SU-DHL-6 (cell line): ENCODE measurements at regions not wholly inside any gene's neighbourhood (a gene's known extent, or its start where the extent isn't known, plus 50 kb on each side); places are given as distances from the start of the nearest gene placed in this dataset.
A peak's percentile ranks its signal among the peaks of the same experiment; 100 is the strongest.
"Not testable (repeated sequence)": the region's sequence is repeated elsewhere in the genome, so short reads cannot be mapped to it uniquely, and the experiment has no call there.

Experiments used
- H2AFZ ChIP-seq: fragments of 200-600 bp; sonication (generic); 2 replicates; pipeline ENCODE4 v1.6.1; 2014; ENCODE audit warnings: low read depth, mild to moderate bottlenecking, moderate library complexity, mixed read lengths, antibody characterized with exemption, low read length; ENCODE audit not compliant: severe bottlenecking
- H3F3A ChIP-seq: fragments of 200-600 bp; shearing (Covaris generic); 2 replicates; pipeline ENCODE4 v1.6.0; 2016; ENCODE audit warnings: antibody characterized with exemption, mild to moderate bottlenecking; ENCODE audit not compliant: insufficient read depth
- H3K27ac ChIP-seq: fragments of 200-600 bp; sonication (generic); 2 replicates; pipeline ENCODE4 v1.5.1; 2016; ENCODE audit warnings: low read depth, mild to moderate bottlenecking, low read length, moderate library complexity, mixed read lengths
- H3K27me3 ChIP-seq: fragments of 200-600 bp; sonication (generic), shearing (Covaris generic); 2 replicates; pipeline ENCODE4 v1.6.0; 2014; ENCODE audit warnings: mild to moderate bottlenecking, low read length
- H3K36me3 ChIP-seq: fragments of 200-600 bp; sonication (generic); 2 replicates; pipeline ENCODE4 v1.6.1; 2014; ENCODE audit warnings: mild to moderate bottlenecking, low read length, mixed read lengths
- H3K4me2 ChIP-seq: fragments of 300-600, 200-600 bp; shearing (Covaris generic), sonication (generic); 2 replicates; pipeline ENCODE4 v1.6.0; 2014; ENCODE audit warnings: low read length, low read depth, mild to moderate bottlenecking; ENCODE audit not compliant: poor library complexity, severe bottlenecking
- H3K4me3 ChIP-seq: fragments of 200-600 bp; sonication (generic); 2 replicates; pipeline ENCODE4 v1.5.1; 2014; ENCODE audit warnings: antibody characterized with exemption, low read length, mild to moderate bottlenecking, mixed read lengths; ENCODE audit not compliant: insufficient read depth, poor library complexity, severe bottlenecking
- H3K79me2 ChIP-seq: fragments of 200-600 bp; sonication (generic); 2 replicates; pipeline ENCODE4 v1.6.1; 2014; ENCODE audit warnings: mild to moderate bottlenecking, low read length, moderate library complexity; ENCODE audit not compliant: insufficient read depth
- H3K9ac ChIP-seq: fragments of 200-600 bp; sonication (generic); 2 replicates; pipeline ENCODE4 v1.7.0; 2014; ENCODE audit warnings: mild to moderate bottlenecking, low read length
- H3K9me2 ChIP-seq: fragments of 200-600 bp; sonication (generic); replicated peaks from 2 replicates; pipeline ENCODE4 v1.6.1; 2014; ENCODE audit warnings: low read length; ENCODE audit not compliant: insufficient read depth
- H3K9me3 ChIP-seq: fragments of 200-600 bp; sonication (generic); 2 replicates; pipeline ENCODE4 v1.6.1; 2014; ENCODE audit warnings: low read length, mixed read lengths; ENCODE audit not compliant: insufficient read depth
- H4K20me1 ChIP-seq: fragments of 200-600 bp; sonication (generic); 2 replicates; pipeline ENCODE4 v1.6.1; 2014; ENCODE audit warnings: low read depth, mild to moderate bottlenecking, antibody characterized with exemption, low read length, moderate library complexity, mixed read lengths
- EZH2phosphoT487 ChIP-seq: fragments of 200-600 bp; sonication (generic), shearing (Covaris generic); conservative IDR thresholded peaks from 2 replicates; pipeline ENCODE4 v1.6.1; 2018; ENCODE audit warnings: mild to moderate bottlenecking, antibody characterized with exemption, low read length, moderate library complexity, mixed read lengths
- TF ChIP-seq, protein P1 (sequence below): fragments of 200-600 bp; sonication (generic); IDR thresholded peaks from one replicate; pipeline ENCODE4 v1.5.1; 2017; ENCODE audit warnings: antibody characterized with exemption, mild to moderate bottlenecking, low read length, moderate library complexity; ENCODE audit not compliant: insufficient read depth, poor library complexity, severe bottlenecking

DNA sequence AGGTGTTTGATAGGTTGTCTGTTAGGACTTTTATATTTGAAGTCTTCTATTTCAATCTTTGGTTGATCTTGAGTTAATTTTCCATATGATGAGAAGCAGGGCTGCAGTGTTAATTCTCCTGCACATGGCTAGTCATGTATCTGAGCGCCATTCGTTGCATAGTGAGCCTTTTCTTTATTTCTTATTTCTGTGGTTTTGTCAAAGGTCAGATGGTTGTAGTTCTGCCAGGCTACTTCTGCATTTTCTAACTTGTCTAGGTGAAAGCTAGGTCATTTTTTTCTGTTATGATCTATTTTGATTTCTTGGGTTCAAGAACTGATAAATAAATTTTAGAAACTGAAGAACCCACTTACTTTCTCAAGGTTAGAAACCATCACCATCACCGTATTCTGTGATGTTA, 56.7 kb downstream of the CCDC74A start:
- Histone ChIP-seq H4K20me1 (no peaks in the 10 kb centered on the region), H3K9me3 (no peaks in the 10 kb centered on the region), H3K27ac (peak overlapping the region; percentile 40; the same call in 1 of the 2 replicates), H3K4me3 (no peak overlapping the region), H3F3A (no peaks in the 10 kb centered on the region), H2AFZ (no peak overlapping the region), H3K79me2 (no peaks in the 10 kb centered on the region), H3K36me3 (no peaks in the 10 kb centered on the region), H3K9ac (no peak overlapping the region), H3K9me2 (no peaks in the 10 kb centered on the region), H3K27me3 (no peaks in the 10 kb centered on the region), H3K4me2 (no peak overlapping the region)
- no peak for TF ChIP-seq EZH2phosphoT487
- TF ChIP-seq, protein P1, sequence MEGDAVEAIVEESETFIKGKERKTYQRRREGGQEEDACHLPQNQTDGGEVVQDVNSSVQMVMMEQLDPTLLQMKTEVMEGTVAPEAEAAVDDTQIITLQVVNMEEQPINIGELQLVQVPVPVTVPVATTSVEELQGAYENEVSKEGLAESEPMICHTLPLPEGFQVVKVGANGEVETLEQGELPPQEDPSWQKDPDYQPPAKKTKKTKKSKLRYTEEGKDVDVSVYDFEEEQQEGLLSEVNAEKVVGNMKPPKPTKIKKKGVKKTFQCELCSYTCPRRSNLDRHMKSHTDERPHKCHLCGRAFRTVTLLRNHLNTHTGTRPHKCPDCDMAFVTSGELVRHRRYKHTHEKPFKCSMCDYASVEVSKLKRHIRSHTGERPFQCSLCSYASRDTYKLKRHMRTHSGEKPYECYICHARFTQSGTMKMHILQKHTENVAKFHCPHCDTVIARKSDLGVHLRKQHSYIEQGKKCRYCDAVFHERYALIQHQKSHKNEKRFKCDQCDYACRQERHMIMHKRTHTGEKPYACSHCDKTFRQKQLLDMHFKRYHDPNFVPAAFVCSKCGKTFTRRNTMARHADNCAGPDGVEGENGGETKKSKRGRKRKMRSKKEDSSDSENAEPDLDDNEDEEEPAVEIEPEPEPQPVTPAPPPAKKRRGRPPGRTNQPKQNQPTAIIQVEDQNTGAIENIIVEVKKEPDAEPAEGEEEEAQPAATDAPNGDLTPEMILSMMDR: no peak

DNA sequence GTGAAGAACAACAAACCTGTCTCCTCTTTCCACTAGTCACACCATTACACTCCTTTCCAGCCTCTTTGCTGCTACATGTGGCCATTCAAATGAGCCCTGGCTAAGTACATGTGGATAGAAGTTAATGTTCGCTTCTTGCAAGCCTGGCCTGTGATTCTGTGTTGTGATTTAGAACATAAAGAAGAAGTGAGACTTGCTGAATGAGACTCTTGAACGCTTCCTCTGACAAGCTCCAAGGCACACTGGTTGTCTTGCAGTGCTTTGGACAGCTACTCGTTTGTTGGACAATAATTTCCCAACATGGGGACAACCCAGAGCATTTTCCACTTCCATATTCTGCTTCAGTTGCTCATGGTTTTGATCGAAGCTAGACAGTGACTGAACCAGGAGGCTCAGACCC, 57.3 kb downstream of the CCDC74A start:
- H3K27me3 ChIP-seq: no peaks in the 10 kb centered on the region
- no peaks in the 10 kb centered on the region for H3F3A ChIP-seq
- no peak overlapping the region for H2AFZ ChIP-seq
- no peaks in the 10 kb centered on the region for H3K9me2 ChIP-seq
- H4K20me1 ChIP-seq: no peaks in the 10 kb centered on the region
- H3K4me2 ChIP-seq: no peak overlapping the region
- TF ChIP-seq, protein P1: no peak
- TF ChIP-seq EZH2phosphoT487: no peak
- H3K79me2 ChIP-seq: no peaks in the 10 kb centered on the region
- H3K27ac ChIP-seq: peak overlapping the region; percentile 40; the same call in 1 of the 2 replicates
- no peak overlapping the region for H3K9ac ChIP-seq
- H3K4me3 ChIP-seq: no peak overlapping the region
- H3K36me3 ChIP-seq: no peaks in the 10 kb centered on the region
- no peaks in the 10 kb centered on the region for H3K9me3 ChIP-seq

DNA sequence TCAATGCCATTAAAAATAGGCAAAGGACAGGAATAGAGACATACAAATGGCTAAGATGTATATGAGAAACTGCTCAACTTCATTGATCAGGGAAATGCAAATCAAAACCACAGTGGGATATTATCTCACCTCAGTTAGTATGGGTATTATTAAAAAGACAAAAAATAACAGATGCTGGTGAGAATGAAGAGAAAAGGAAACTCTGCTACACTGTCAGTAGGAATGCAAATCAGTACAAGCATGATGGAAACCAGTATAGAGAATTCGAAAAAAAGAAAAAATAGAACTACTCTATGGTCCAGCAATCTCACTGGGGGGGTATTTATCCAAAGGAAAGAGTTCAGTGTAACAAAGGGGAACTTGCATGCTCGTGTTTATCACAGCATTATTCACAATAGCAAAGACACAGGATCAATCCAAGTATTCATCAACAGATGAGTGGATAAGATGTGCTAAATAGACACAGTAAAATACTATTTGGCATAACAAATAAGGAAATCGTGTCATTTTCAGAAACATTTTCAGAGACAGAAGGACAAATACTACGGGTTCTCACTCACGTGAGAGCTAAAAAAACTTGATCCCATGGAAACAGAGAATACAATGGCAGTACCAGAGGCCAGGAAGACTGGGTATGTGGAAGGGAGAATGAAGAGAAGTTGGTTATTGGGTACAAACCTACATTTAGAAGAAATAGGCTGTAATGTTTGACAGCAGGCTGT, 60.6 kb downstream of the CCDC74A start:
- Histone ChIP-seq H3K79me2 (no peaks in the 10 kb centered on the region), H3K27ac (no peak overlapping the region), H3K4me2 (no peak overlapping the region), H3K9me2 (no peaks in the 10 kb centered on the region), H4K20me1 (no peaks in the 10 kb centered on the region), H2AFZ (no peak overlapping the region), H3K27me3 (no peaks in the 10 kb centered on the region), H3F3A (no peaks in the 10 kb centered on the region), H3K4me3 (no peak overlapping the region), H3K9ac (no peak overlapping the region), H3K9me3 (no peaks in the 10 kb centered on the region), H3K36me3 (no peaks in the 10 kb centered on the region)
- TF ChIP-seq EZH2phosphoT487: no peak

DNA sequence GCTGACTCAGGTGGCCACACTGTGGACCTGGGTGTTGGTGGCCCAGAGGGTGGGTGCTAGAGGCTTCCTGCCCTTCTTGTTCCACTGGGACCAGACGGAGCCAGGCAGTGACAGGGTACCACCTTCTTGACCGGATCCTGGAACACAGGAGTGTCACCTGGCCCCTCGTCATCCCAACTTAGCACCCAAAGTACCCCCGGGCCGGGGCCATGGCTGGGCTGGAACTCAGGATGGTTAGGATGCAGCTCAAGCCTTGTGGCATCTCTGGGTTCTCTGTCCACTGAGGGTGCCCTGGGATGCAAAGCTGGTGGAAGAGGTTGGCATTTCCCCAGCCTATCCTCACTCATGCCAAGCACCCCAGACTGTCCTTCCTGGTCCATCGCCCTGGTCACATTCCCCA, 61.4 kb downstream of the CCDC74A start:
- not testable (repeated sequence) for H3K27me3 ChIP-seq, H3K27ac ChIP-seq, H3K79me2 ChIP-seq, H3K9me3 ChIP-seq, H3F3A ChIP-seq, H3K9ac ChIP-seq, H4K20me1 ChIP-seq, H3K4me2 ChIP-seq, H2AFZ ChIP-seq, H3K9me2 ChIP-seq, H3K4me3 ChIP-seq, H3K36me3 ChIP-seq
